Ascending aorta (tissue), 2 donors: ENCODE measurements at regions not wholly inside any gene's neighbourhood (a gene's known extent, or its start where the extent isn't known, plus 50 kb on each side); places are given as distances from the start of the nearest gene placed in this dataset.

Source experiments
- DNase-seq, 2 donors: peaks; one replicate each; pipeline ENCODE4 v3.0.0-alpha.2; 2019; ENCODE audit warnings: low spot score in 2 of 2
- H3K27ac ChIP-seq, 2 donors: fragments of 200-600 bp; sonication (generic); one replicate each; pipeline ENCODE4 v1.5.1; 2016 to 2017; ENCODE audit warnings: mild to moderate bottlenecking in 1 of 2
- H3K27me3 ChIP-seq: fragments of 200-600 bp; sonication (generic); one replicate; pipeline ENCODE4 v1.5.1; 2017
- H3K36me3 ChIP-seq, 2 donors: fragments of 200-600 bp; sonication (generic); one replicate each; pipeline ENCODE4 v1.5.1; 2016
- H3K4me1 ChIP-seq, 2 donors: fragments of 200-600 bp; sonication (generic); one replicate each; pipeline ENCODE4 v1.5.1; 2016 to 2017; ENCODE audit warnings: mild to moderate bottlenecking in 1 of 2
- H3K4me3 ChIP-seq, 2 donors: fragments of 200-600 bp; sonication (generic); one replicate each; pipeline ENCODE4 v1.5.1; 2016 to 2017; ENCODE audit warnings: mild to moderate bottlenecking in 1 of 2
- H3K9me3 ChIP-seq, 2 donors: fragments of 200-600 bp; sonication (generic); one replicate each; pipeline ENCODE4 v1.5.1; 2016
- CTCF ChIP-seq, 3 experiments: fragments of 200-600 bp in 2 of 3; fragments of 450-650 bp in 1 of 3; sonication (generic) in 2 of 3; IDR thresholded peaks; one replicate each; pipeline ENCODE4 v1.5.1; 2016 to 2019; ENCODE audit warnings: antibody characterized with exemption in 3 of 3, mild to moderate bottlenecking in 1 of 3, moderate library complexity in 1 of 3
- intact Hi-C: fragments of 100-400 bp; cut with DNase I; formaldehyde crosslinking; loops from one replicate; pipeline ENCODE4 v1.15.1; 2023

DNA sequence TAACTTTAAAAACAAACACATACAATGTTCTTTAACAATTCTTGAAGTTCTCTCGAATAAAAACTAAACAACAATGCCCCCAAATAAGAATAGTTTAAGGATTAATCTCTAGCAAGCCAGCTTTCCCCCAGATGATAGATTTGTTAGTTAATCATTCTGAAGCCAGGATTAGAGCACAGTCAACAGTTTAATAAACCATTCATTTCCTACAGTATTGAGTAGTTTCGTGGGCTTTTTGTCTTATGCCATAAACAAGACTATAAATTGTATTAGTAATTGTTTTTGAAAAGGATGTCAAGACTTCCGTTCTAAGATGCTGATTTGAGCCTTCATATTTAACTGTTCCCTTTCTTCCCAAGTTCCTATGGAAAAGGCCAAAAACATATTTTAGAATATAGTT is 136.6 kb downstream of the PIK3R1 start:
- no peak for DNase-seq
- Histone ChIP-seq H3K27me3 (no peaks in the 10 kb centered on the region), H3K4me3 (no peak overlapping the region), H3K36me3 (no peaks in the 10 kb centered on the region), H3K27ac (no peak overlapping the region), H3K4me1 (no peaks in the 10 kb centered on the region), H3K9me3 (no peaks in the 10 kb centered on the region)
- intact Hi-C loops: no loop called here
- TF ChIP-seq CTCF (IDR thresholded peaks at IDR 0.05): no peak

- intact Hi-C loops: no loop called here
- DNase-seq: no peak
- no peak overlapping the region for H3K4me3 ChIP-seq
- no peak for TF ChIP-seq CTCF (IDR thresholded peaks at IDR 0.05)
- no peaks in the 10 kb centered on the region for H3K27me3 ChIP-seq
- no peaks in the 10 kb centered on the region for H3K9me3 ChIP-seq
- H3K27ac ChIP-seq: no peak overlapping the region
- no peaks in the 10 kb centered on the region for H3K4me1 ChIP-seq
- no peaks in the 10 kb centered on the region for H3K36me3 ChIP-seq
These were observed 138.0 kb downstream of the PIK3R1 start for GRCh38 chr5:68353605-68354004.

- intact Hi-C loops: no loop called here
- no peak for DNase-seq
These were observed 138.8 kb downstream of the PIK3R1 start for GRCh38 chr5:68354315-68354714.

GRCh38 chr5:68356216-68356615 is 140.7 kb downstream of the PIK3R1 start:
- Histone ChIP-seq H3K27me3 (no peaks in the 10 kb centered on the region), H3K27ac (no peak overlapping the region), H3K36me3 (no peaks in the 10 kb centered on the region), H3K4me1 (no peaks in the 10 kb centered on the region), H3K4me3 (no peak overlapping the region), H3K9me3 (no peaks in the 10 kb centered on the region)
- intact Hi-C loops: no loop called here
- no peak for TF ChIP-seq CTCF (IDR thresholded peaks at IDR 0.05)
- DNase-seq: no peak

More at GRCh38 chr5:68354315-68354714, 138.8 kb downstream of the PIK3R1 start:
- TF ChIP-seq CTCF (IDR thresholded peaks at IDR 0.05): no peak
- Histone ChIP-seq H3K9me3 (no peaks in the 10 kb centered on the region), H3K27me3 (no peaks in the 10 kb centered on the region), H3K27ac (no peak overlapping the region), H3K4me3 (no peak overlapping the region), H3K36me3 (no peaks in the 10 kb centered on the region), H3K4me1 (no peaks in the 10 kb centered on the region)

DNA sequence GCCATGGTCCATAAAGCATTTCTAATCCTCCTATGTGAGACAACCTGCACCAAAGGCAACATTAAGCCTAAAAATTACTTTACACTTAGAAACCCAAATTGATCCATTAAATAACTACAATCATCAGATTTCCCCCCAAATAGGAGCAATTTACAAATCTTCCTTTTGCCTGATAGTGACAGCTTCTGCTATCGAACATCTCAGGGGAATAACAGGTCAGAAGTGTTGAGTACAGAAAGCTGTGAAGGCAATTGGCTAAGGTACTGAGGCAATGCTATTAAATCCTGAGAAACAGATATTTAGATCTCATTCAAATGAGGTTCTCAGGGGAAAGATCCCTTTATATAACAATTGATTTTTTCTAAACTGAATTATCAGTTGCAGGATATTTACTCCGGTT is 141.1 kb downstream of the PIK3R1 start:
- intact Hi-C loops: no loop called here
- no peak for DNase-seq
- no peaks in the 10 kb centered on the region for H3K27me3 ChIP-seq

More for the DNA sequence above, 141.1 kb downstream of the PIK3R1 start:
- Histone ChIP-seq H3K4me3 (no peak overlapping the region), H3K4me1 (no peaks in the 10 kb centered on the region), H3K9me3 (no peaks in the 10 kb centered on the region), H3K27ac (no peak overlapping the region), H3K36me3 (no peaks in the 10 kb centered on the region)
- no peak for TF ChIP-seq CTCF (IDR thresholded peaks at IDR 0.05)
